Hepatocyte (in vitro differentiated cells): ENCODE measurements at regions not wholly inside any gene's neighbourhood (a gene's known extent, or its start where the extent isn't known, plus 50 kb on each side); places are given as distances from the start of the nearest gene placed in this dataset.

ENCODE experiments used
- DNase-seq: peaks from one replicate; pipeline ENCODE4 v3.0.0-alpha.2; 2016; ENCODE audit warnings: low spot score
- H2AFZ ChIP-seq: fragments of 200-600 bp; sonication (generic); 2 replicates; pipeline ENCODE4 v1.6.0; 2016; ENCODE audit warnings: antibody characterized with exemption, mild to moderate bottlenecking
- H3K27ac ChIP-seq: fragments of 200-600 bp; sonication (generic); 2 replicates; pipeline ENCODE4 v1.5.1; 2016; ENCODE audit warnings: mild to moderate bottlenecking
- H3K27me3 ChIP-seq: fragments of 200-600 bp; sonication (generic); 2 replicates; pipeline ENCODE4 v1.6.1; 2016
- H3K36me3 ChIP-seq: fragments of 200-600 bp; sonication (generic); replicated peaks from 2 replicates; pipeline ENCODE4 v1.5.1; 2016; ENCODE audit warnings: low read depth; ENCODE audit not compliant: insufficient read depth
- H3K4me1 ChIP-seq: fragments of 200-600 bp; sonication (generic); 2 replicates; pipeline ENCODE4 v1.5.1; 2016; ENCODE audit warnings: mild to moderate bottlenecking, moderate library complexity; ENCODE audit not compliant: insufficient read depth
- H3K4me2 ChIP-seq: fragments of 200-600 bp; sonication (generic); 2 replicates; pipeline ENCODE4 v1.6.0; 2016
- H3K4me3 ChIP-seq: fragments of 200-600 bp; sonication (generic); 2 replicates; pipeline ENCODE4 v1.5.1; 2016; ENCODE audit warnings: mild to moderate bottlenecking
- H3K79me2 ChIP-seq: fragments of 200-600 bp; sonication (generic); 2 replicates; pipeline ENCODE4 v1.6.0; 2017; ENCODE audit warnings: mild to moderate bottlenecking
- H3K9me2 ChIP-seq: fragments of 200-600 bp; sonication (generic); replicated peaks from 2 replicates; pipeline ENCODE4 v1.6.0; 2017; ENCODE audit warnings: mild to moderate bottlenecking; ENCODE audit not compliant: insufficient read depth
- H3K9me3 ChIP-seq: fragments of 200-600 bp; sonication (generic); 2 replicates; pipeline ENCODE4 v1.5.1; 2016; ENCODE audit warnings: low read depth, mild to moderate bottlenecking
- H4K20me1 ChIP-seq: fragments of 200-600 bp; sonication (generic); 2 replicates; pipeline ENCODE4 v1.6.0; 2016; ENCODE audit warnings: mild to moderate bottlenecking; ENCODE audit not compliant: insufficient read depth, poor library complexity, severe bottlenecking
- CTCF ChIP-seq: fragments of 200-600 bp; sonication (generic); IDR thresholded peaks from 2 replicates; pipeline ENCODE4 v1.5.1; 2016; ENCODE audit warnings: antibody characterized with exemption, mild to moderate bottlenecking; ENCODE audit not compliant: poor library complexity
- EZH2 ChIP-seq: fragments of 200-600 bp; sonication (generic); IDR thresholded peaks from 2 replicates; pipeline ENCODE4 v1.6.1; 2016; ENCODE audit warnings: antibody characterized with exemption, mild to moderate bottlenecking, borderline replicate concordance
- EZH2phosphoT487 ChIP-seq: fragments of 200-600 bp; sonication (generic); IDR thresholded peaks from one replicate; pipeline ENCODE4 v1.6.1; 2018; ENCODE audit warnings: antibody characterized with exemption, mild to moderate bottlenecking, low read depth, moderate library complexity; ENCODE audit not compliant: unreplicated experiment, severe bottlenecking
- WGBS: methylation state at CpG from one replicate; pipeline ENCODE4 v1.1.6; 2016; ENCODE audit warnings: low lambda C conversion rate; ENCODE audit errors: missing lambda C conversion rate; 5-methylcytosine and 5-hydroxymethylcytosine counted together

DNA sequence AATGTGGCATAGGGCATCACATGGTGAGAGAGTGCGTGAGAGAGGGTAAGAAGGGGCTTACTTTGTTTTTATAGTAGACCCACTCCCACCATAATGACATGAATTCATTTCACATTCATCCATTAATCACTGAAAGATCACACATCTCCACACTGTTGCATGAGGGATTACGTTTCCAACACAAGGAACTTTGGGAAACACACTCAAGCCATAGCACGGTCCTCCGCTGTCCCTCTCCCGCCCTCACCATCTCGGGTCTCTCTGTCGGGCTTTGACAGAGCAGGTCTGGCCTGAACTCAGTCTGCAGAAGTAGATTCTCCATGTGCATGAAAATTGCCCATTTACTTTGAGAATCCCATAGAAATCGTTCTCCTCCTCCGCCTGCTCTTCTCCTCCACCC, 312.2 kb downstream of the MATN1 start:
- WGBS: 70% methylated on average over 9 of the region's 9 CpGs
- no peak for DNase-seq

DNA sequence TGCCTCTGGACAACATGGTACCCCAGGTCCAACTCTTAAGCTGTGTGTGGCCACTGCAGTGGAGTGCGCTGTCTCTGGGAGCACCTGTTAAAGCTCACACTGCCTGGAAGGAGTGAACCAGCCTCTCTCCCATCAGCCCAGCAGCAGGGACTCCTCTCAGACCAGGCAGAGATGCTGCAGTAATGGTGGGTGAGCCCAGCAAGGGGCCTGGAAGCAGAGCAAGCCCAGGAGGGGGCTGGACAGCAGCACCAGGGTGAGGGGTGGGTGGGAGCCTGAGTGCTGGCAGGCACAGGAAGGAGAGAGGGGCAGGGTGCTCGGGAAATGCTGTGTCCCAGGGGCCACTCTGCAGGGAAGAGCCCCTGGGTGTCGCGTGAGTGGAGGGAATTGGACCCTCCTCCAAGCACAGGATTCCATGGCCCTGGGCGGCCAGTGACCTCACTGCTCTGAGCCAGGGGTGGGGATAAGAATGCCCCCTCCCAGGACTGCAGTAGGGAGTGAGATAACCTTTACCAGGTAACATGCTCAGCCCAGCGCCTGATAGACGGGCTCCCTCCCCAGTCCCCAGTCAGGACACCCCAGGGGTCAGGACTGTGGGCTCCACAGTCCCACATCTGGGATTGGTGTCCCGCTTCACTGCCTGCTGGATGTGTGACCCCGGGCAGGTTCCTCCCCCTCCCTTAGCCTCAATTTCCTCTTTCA, 313.1 kb downstream of the MATN1 start:
- no peak for TF ChIP-seq EZH2phosphoT487
- TF ChIP-seq CTCF: no peak
- no peak for TF ChIP-seq EZH2
- no peaks in the 10 kb centered on the region for H3K9me2 ChIP-seq
- no peak overlapping the region for H3K4me2 ChIP-seq
- no peak overlapping the region for H2AFZ ChIP-seq
- no peaks in the 10 kb centered on the region for H4K20me1 ChIP-seq
- 87% methylated on average over 6 of the region's 9 CpGs for WGBS
- no peaks in the 10 kb centered on the region for H3K4me1 ChIP-seq
- H3K27ac ChIP-seq: no peak overlapping the region
- no peaks in the 10 kb centered on the region for H3K79me2 ChIP-seq
- H3K9me3 ChIP-seq: no peaks in the 10 kb centered on the region
- H3K27me3 ChIP-seq: peaks cover 6% of the 10 kb centered on the region
- no peak for DNase-seq
- H3K36me3 ChIP-seq: no peaks in the 10 kb centered on the region
- no peak overlapping the region for H3K4me3 ChIP-seq

More for the DNA sequence above, 312.2 kb downstream of the MATN1 start:
- Histone ChIP-seq H3K9me2 (no peaks in the 10 kb centered on the region), H2AFZ (no peak overlapping the region), H3K9me3 (no peaks in the 10 kb centered on the region), H3K79me2 (no peaks in the 10 kb centered on the region), H3K4me2 (no peak overlapping the region), H3K27ac (no peak overlapping the region), H3K4me1 (no peaks in the 10 kb centered on the region), H3K27me3 (peaks cover 6% of the 10 kb centered on the region), H4K20me1 (no peaks in the 10 kb centered on the region), H3K4me3 (no peak overlapping the region), H3K36me3 (no peaks in the 10 kb centered on the region)
- no peak for TF ChIP-seq CTCF
- no peak for TF ChIP-seq EZH2
- TF ChIP-seq EZH2phosphoT487: no peak

- H3K27ac ChIP-seq: no peak overlapping the region
- 86% methylated on average over 5 of the region's 5 CpGs for WGBS
- no peak overlapping the region for H3K4me2 ChIP-seq
- H2AFZ ChIP-seq: no peak overlapping the region
- no peaks in the 10 kb centered on the region for H3K79me2 ChIP-seq
- TF ChIP-seq EZH2phosphoT487: no peak
- no peak for TF ChIP-seq CTCF
- TF ChIP-seq EZH2: no peak
- DNase-seq: no peak
- no peaks in the 10 kb centered on the region for H3K9me2 ChIP-seq
- H3K9me3 ChIP-seq: no peaks in the 10 kb centered on the region
- H3K36me3 ChIP-seq: no peaks in the 10 kb centered on the region
- H3K4me1 ChIP-seq: no peaks in the 10 kb centered on the region
- H3K4me3 ChIP-seq: no peak overlapping the region
- H4K20me1 ChIP-seq: no peaks in the 10 kb centered on the region
- peaks cover 6% of the 10 kb centered on the region for H3K27me3 ChIP-seq
These were observed 313.8 kb downstream of the MATN1 start for GRCh38 chr1:30409476-30410152.
